HEK293 (cell line): ENCODE measurements at regions not wholly inside any gene's neighbourhood (a gene's known extent, or its start where the extent isn't known, plus 50 kb on each side); places are given as distances from the start of the nearest gene placed in this dataset.

Experiments used
- CTCF ChIA-PET: fragments of 350-600 bp; formaldehyde crosslinking; extraction: SDS; loops from one replicate; lab custom pipeline; 2021; ENCODE audit warnings: antibody characterized with exemption; lab: Yijun Ruan, JAX
- POLR2A ChIA-PET: fragments of 300-600 bp; formaldehyde crosslinking; extraction: SDS; loops from one replicate; lab custom pipeline; 2020; ENCODE audit warnings: antibody characterized with exemption, inconsistent platforms; lab: Yijun Ruan, JAX
- H3K27ac ChIP-seq: fragments of 200-500 bp; sonication (Bioruptor generic); 2 replicates; pipeline ENCODE4 v1.5.1; 2014; ENCODE audit warnings: low read depth, low read length, control low read depth, inconsistent platforms; ENCODE audit errors: extremely low read depth
- H3K36me3 ChIP-seq, 2 experiments: fragments of 200-500 bp in 1 of 2; sonication (Bioruptor generic) in 1 of 2; 1 replicate in 1 of 2; 2 replicates in 1 of 2; pipeline ENCODE4 v1.5.1; 2014 to 2017; ENCODE audit warnings: inconsistent platforms in 2 of 2, low read length in 2 of 2; ENCODE audit not compliant: control insufficient read depth in 2 of 2, insufficient read depth in 1 of 2
- H3K4me1 ChIP-seq: fragments of 200-500 bp; sonication (Bioruptor generic); 2 replicates; pipeline ENCODE4 v1.5.1; 2014; ENCODE audit warnings: mild to moderate bottlenecking, low read length, inconsistent platforms; ENCODE audit not compliant: control insufficient read depth, insufficient read depth
- H3K4me3 ChIP-seq: 2 replicates; pipeline ENCODE4 v1.5.1; 2011; ENCODE audit warnings: low read depth, mild to moderate bottlenecking, control low read depth, low read length, moderate library complexity
- H3K9me3 ChIP-seq: fragments of 200-500 bp; sonication (Bioruptor generic); 2 replicates; pipeline ENCODE4 v1.5.1; 2014; ENCODE audit warnings: low read depth, low read length, inconsistent platforms; ENCODE audit not compliant: control insufficient read depth, insufficient read depth
- GLIS1 ChIP-seq: fragments of 450-650 bp; formaldehyde crosslinking; IDR thresholded peaks from 2 replicates; pipeline ENCODE4 v1.5.1; 2016; ENCODE audit warnings: missing biosample characterization, missing genetic modification characterization
- OSR2 ChIP-seq: fragments of 450-650 bp; formaldehyde crosslinking; IDR thresholded peaks from 2 replicates; pipeline ENCODE4 v1.5.1; 2016; ENCODE audit warnings: missing biosample characterization, missing genetic modification characterization
- OVOL3 ChIP-seq: fragments of 450-650 bp; formaldehyde crosslinking; IDR thresholded peaks from 2 replicates; pipeline ENCODE4 v1.5.1; 2016; ENCODE audit warnings: missing biosample characterization, missing genetic modification characterization
- PRDM1 ChIP-seq: fragments of 450-650 bp; formaldehyde crosslinking; IDR thresholded peaks from 2 replicates; pipeline ENCODE4; 2016; ENCODE audit warnings: missing biosample characterization, missing genetic modification characterization
- REPIN1 ChIP-seq: fragments of 450-650 bp; formaldehyde crosslinking; IDR thresholded peaks from 2 replicates; pipeline ENCODE4 v1.5.1; 2017; ENCODE audit warnings: missing biosample characterization, missing genetic modification characterization, low read depth
- SP2 ChIP-seq: fragments of 450-650 bp; formaldehyde crosslinking; IDR thresholded peaks from 2 replicates; pipeline ENCODE4 v1.5.1; 2016; ENCODE audit warnings: missing biosample characterization, missing genetic modification characterization
- SP7 ChIP-seq: fragments of 450-650 bp; formaldehyde crosslinking; IDR thresholded peaks from 2 replicates; pipeline ENCODE4 v1.5.1; 2016; ENCODE audit warnings: missing biosample characterization, missing genetic modification characterization
- ZFP41 ChIP-seq: fragments of 450-650 bp; formaldehyde crosslinking; IDR thresholded peaks from 2 replicates; pipeline ENCODE4 v1.5.1; 2016; ENCODE audit warnings: missing biosample characterization, missing genetic modification characterization, borderline replicate concordance
- ZNF112 ChIP-seq: fragments of 450-650 bp; formaldehyde crosslinking; IDR thresholded peaks from 2 replicates; pipeline ENCODE4 v1.5.0; 2017; ENCODE audit warnings: missing biosample characterization, missing genetic modification characterization
- ZNF157 ChIP-seq: fragments of 450-650 bp; formaldehyde crosslinking; IDR thresholded peaks from 2 replicates; pipeline ENCODE4 v1.5.1; 2016; ENCODE audit warnings: missing biosample characterization, missing genetic modification characterization
- ZNF19 ChIP-seq: fragments of 450-650 bp; formaldehyde crosslinking; IDR thresholded peaks from 2 replicates; pipeline ENCODE4; 2016; ENCODE audit warnings: missing biosample characterization, missing genetic modification characterization, low read depth
- ZNF211 ChIP-seq: fragments of 450-650 bp; formaldehyde crosslinking; IDR thresholded peaks from 2 replicates; pipeline ENCODE4 v1.5.1; 2016; ENCODE audit warnings: low read depth, missing biosample characterization, missing genetic modification characterization
- ZNF23 ChIP-seq: fragments of 450-650 bp; formaldehyde crosslinking; IDR thresholded peaks from 2 replicates; pipeline ENCODE4 v1.5.1; 2016; ENCODE audit warnings: missing biosample characterization, missing genetic modification characterization, borderline replicate concordance
- ZNF391 ChIP-seq: fragments of 450-650 bp; formaldehyde crosslinking; IDR thresholded peaks from 2 replicates; pipeline ENCODE4 v1.5.1; 2016; ENCODE audit warnings: low read depth, missing biosample characterization, missing genetic modification characterization, borderline replicate concordance
- ZNF48 ChIP-seq: fragments of 450-650 bp; formaldehyde crosslinking; IDR thresholded peaks from 2 replicates; pipeline ENCODE4 v1.5.1; 2016; ENCODE audit warnings: missing biosample characterization, missing genetic modification characterization
- ZNF513 ChIP-seq: fragments of 450-650 bp; IDR thresholded peaks from 2 replicates; pipeline ENCODE4 v1.5.1; 2018; ENCODE audit warnings: missing biosample characterization, missing genetic modification characterization
- ZNF558 ChIP-seq: fragments of 450-650 bp; formaldehyde crosslinking; IDR thresholded peaks from 2 replicates; pipeline ENCODE4 v1.5.1; 2016; ENCODE audit warnings: missing biosample characterization, missing genetic modification characterization
- ZNF660 ChIP-seq: fragments of 450-650 bp; IDR thresholded peaks from 2 replicates; pipeline ENCODE4 v1.5.1; 2018; ENCODE audit warnings: missing biosample characterization, mild to moderate bottlenecking, missing genetic modification characterization
- ZNF670 ChIP-seq: fragments of 450-650 bp; formaldehyde crosslinking; IDR thresholded peaks from 2 replicates; pipeline ENCODE4 v1.5.1; 2016; ENCODE audit warnings: missing biosample characterization, missing genetic modification characterization, low read depth
- ZNF677 ChIP-seq: fragments of 450-650 bp; IDR thresholded peaks from 2 replicates; pipeline ENCODE4 v1.5.0; 2018; ENCODE audit warnings: missing biosample characterization, mild to moderate bottlenecking, missing genetic modification characterization, moderate library complexity
- ZNF768 ChIP-seq: fragments of 450-650 bp; formaldehyde crosslinking; IDR thresholded peaks from 2 replicates; pipeline ENCODE4 v1.5.1; 2018; ENCODE audit warnings: missing biosample characterization, mild to moderate bottlenecking, missing genetic modification characterization
- ZSCAN23 ChIP-seq: fragments of 450-650 bp; formaldehyde crosslinking; IDR thresholded peaks from 2 replicates; pipeline ENCODE4 v1.5.1; 2016; ENCODE audit warnings: missing biosample characterization, missing genetic modification characterization
- TF ChIP-seq, protein P1 (sequence below): fragments of 450-650 bp; formaldehyde crosslinking; IDR thresholded peaks from 2 replicates; pipeline ENCODE4 v1.5.1; 2017; ENCODE audit warnings: missing biosample characterization, mild to moderate bottlenecking, missing genetic modification characterization, moderate library complexity

GRCh38 chr3:144496141-144496835 lies 524.7 kb downstream of the DIPK2A start:
- ChIA-PET CTCF (interaction anchor here (0.5 kb wide), 1 partner anchor 16 kb away, joined by 5 read pairs; no protein-coding TSS in a partner anchor), POLR2A (no interaction called here)
- Histone ChIP-seq H3K9me3 (no peaks in the 10 kb centered on the region), H3K4me1 (no peaks in the 10 kb centered on the region), H3K4me3 (no peak overlapping the region), H3K27ac (no peak overlapping the region), H3K36me3 (no peaks in the 10 kb centered on the region)
- no peak for TF ChIP-seq ZNF48
- TF ChIP-seq, protein P1, sequence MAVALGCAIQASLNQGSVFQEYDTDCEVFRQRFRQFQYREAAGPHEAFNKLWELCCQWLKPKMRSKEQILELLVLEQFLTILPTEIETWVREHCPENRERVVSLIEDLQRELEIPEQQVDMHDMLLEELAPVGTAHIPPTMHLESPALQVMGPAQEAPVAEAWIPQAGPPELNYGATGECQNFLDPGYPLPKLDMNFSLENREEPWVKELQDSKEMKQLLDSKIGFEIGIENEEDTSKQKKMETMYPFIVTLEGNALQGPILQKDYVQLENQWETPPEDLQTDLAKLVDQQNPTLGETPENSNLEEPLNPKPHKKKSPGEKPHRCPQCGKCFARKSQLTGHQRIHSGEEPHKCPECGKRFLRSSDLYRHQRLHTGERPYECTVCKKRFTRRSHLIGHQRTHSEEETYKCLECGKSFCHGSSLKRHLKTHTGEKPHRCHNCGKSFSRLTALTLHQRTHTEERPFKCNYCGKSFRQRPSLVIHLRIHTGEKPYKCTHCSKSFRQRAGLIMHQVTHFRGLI (tag by site-specific recombination), result no peak
- TF ChIP-seq SP7 (tag by site-specific recombination), result no peak
- TF ChIP-seq ZNF513 (tag by site-specific recombination), result no peak
- TF ChIP-seq PRDM1, result no peak
- no peak for TF ChIP-seq ZNF660 (tag by site-specific recombination)
- TF ChIP-seq GLIS1 (tag by site-specific recombination), result no peak
- no peak for TF ChIP-seq ZNF768 (tag by site-specific recombination)
- TF ChIP-seq OSR2 (tag by site-specific recombination), result no peak

DNA sequence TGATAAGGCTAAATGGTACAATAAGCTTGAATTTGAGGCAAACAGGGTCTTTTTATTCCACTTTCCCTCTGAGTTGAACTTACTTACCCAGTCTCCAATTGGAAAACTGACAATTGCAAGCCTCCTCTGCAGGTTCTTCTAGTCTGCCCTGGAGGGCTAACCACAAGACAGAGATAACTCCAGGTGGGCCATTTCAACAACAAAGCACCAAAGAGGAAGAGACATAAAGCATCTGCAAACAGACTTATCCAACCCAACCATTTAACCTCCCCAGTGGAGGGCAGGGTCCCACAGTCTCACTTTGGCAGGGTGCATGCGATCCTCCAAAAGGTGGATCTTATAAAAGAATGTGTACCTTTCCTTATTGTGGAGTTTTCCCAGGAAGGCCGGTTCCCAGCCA lies 525.8 kb downstream of the DIPK2A start:
- H3K4me1 ChIP-seq, result no peaks in the 10 kb centered on the region
- no peaks in the 10 kb centered on the region for H3K9me3 ChIP-seq
- H3K36me3 ChIP-seq, result no peaks in the 10 kb centered on the region
- ChIA-PET CTCF (interaction anchor here (0.7 kb wide), 1 partner anchor 602 kb away, joined by 6 read pairs; no protein-coding TSS in a partner anchor), POLR2A (no interaction called here)
- no peak overlapping the region for H3K27ac ChIP-seq
- no peak for TF ChIP-seq SP2 (tag by site-specific recombination)
- no peak overlapping the region for H3K4me3 ChIP-seq

DNA sequence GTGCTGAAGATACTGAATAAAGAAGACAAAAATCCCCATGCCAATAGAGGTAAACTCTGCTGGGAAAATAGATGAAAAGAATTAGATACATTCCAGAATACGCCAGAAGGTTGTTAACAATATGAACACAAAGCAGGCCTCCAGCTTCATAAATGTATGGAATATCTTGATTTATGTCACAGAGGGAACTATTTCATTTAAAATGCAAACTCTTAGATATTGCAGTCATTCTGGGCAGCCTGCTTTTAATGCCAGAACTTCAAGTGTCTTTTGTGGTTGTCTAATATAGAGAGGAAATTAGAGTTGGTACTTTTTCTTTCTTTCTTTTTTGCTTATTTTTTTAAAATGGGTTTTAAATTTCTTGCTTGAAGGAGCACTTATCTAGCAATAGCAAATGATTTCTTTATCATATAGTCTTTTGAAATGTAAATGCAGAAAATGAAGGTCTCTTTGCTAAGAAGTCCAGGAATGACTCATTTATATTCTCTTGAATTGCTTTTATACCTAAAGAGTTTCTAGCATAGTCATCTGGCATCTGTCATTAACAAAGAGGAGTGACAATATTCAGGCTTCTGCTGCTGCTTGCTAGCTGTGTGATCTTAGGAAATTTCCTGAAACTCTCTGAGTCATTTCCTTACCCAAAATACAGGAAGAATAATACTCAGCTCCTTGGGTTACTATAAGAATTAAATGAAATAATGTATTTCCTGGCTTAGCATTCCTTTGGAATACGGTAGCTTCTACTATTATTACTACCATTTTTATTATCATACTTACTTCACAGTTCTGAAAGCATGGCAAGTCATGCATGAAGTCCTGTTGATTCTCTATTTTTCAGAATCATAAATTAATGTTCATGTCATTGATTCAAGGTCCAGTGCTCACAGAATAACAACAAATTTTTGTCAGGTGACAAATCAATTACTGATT lies 527.6 kb downstream of the DIPK2A start:
- POLR2A ChIA-PET, result no interaction called here
- CTCF ChIA-PET, result no interaction called here
- no peak for TF ChIP-seq REPIN1
- no peak for TF ChIP-seq ZNF157 (tag by site-specific recombination)
- TF ChIP-seq OVOL3 (tag by site-specific recombination), result no peak
- TF ChIP-seq ZNF670 (tag by site-specific recombination), result no peak

GRCh38 chr3:144501467-144501866 lies 529.8 kb downstream of the DIPK2A start:
- ChIA-PET POLR2A (no interaction called here), CTCF (no interaction called here)
- H3K4me3 ChIP-seq, result no peak overlapping the region
- no peaks in the 10 kb centered on the region for H3K4me1 ChIP-seq
- TF ChIP-seq ZSCAN23 (no peak), ZNF677 (tag by site-specific recombination) (no peak), ZNF19 (tag by site-specific recombination) (no peak), ZNF558 (tag by site-specific recombination) (no peak), ZNF211 (no peak), ZNF112 (no peak), ZNF23 (no peak), ZNF391 (tag by site-specific recombination) (no peak), ZFP41 (tag by site-specific recombination) (no peak)
- H3K36me3 ChIP-seq, result no peaks in the 10 kb centered on the region
- H3K9me3 ChIP-seq, result no peaks in the 10 kb centered on the region
- H3K27ac ChIP-seq, result no peak overlapping the region

More for the DNA sequence above, 527.6 kb downstream of the DIPK2A start:
- Histone ChIP-seq H3K4me3 (no peak overlapping the region), H3K4me1 (no peaks in the 10 kb centered on the region), H3K36me3 (no peaks in the 10 kb centered on the region), H3K9me3 (no peaks in the 10 kb centered on the region), H3K27ac (no peak overlapping the region)
